Loucy (cell line): ENCODE measurements at regions not wholly inside any gene's neighbourhood (a gene's known extent, or its start where the extent isn't known, plus 50 kb on each side); places are given as distances from the start of the nearest gene placed in this dataset.

Experiments used
- EZH2phosphoT487 ChIP-seq: fragments of 200-600 bp; IDR thresholded peaks from 2 replicates; pipeline ENCODE4 v1.6.1; 2018; ENCODE audit warnings: antibody characterized with exemption, mild to moderate bottlenecking, moderate library complexity, borderline replicate concordance
- TF ChIP-seq, protein P1 (sequence below): fragments of 200-600 bp; sonication (generic); conservative IDR thresholded peaks from 2 replicates; pipeline ENCODE4 v1.5.1; 2014; ENCODE audit warnings: mild to moderate bottlenecking, antibody characterized with exemption, low read length

DNA sequence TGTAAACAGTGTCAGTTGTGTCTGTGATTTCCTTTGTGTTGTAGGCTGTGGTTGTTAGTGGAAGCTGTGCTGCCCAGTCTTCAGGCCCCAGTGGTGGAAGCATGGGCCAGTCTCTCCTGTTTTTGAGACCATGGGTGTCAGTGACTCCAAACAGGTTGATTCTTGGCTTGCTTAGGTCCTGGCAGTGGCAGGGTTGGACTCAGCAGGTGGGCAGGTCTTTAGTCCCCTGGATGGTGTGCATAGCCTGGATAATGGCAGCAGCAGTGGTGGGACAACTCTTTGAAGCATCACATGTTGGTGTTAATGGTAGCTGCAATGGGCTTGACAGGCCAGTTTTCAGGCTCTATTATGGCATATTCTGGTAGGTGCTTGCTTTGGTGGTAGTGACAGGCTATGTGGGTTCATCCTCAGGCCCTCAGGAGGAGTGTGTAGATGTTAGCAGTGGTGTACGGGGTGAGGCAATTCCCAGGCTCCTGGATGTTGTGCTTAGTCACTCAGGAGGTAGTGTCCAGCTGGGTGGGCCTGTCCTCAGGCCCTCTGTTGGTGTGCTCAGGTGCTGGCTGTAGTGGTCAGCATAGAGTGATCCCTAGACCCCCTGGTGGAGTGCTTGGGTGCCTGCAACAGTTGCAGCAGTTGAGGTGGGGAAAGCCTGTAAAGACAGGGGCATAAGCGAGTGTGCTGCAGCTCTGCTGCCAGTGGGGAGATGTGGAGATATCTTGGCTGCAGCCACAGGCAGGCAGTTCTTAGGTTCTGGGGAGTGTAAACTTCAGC is 596.7 kb downstream of the PDCD6IP start:
- TF ChIP-seq, protein P1, sequence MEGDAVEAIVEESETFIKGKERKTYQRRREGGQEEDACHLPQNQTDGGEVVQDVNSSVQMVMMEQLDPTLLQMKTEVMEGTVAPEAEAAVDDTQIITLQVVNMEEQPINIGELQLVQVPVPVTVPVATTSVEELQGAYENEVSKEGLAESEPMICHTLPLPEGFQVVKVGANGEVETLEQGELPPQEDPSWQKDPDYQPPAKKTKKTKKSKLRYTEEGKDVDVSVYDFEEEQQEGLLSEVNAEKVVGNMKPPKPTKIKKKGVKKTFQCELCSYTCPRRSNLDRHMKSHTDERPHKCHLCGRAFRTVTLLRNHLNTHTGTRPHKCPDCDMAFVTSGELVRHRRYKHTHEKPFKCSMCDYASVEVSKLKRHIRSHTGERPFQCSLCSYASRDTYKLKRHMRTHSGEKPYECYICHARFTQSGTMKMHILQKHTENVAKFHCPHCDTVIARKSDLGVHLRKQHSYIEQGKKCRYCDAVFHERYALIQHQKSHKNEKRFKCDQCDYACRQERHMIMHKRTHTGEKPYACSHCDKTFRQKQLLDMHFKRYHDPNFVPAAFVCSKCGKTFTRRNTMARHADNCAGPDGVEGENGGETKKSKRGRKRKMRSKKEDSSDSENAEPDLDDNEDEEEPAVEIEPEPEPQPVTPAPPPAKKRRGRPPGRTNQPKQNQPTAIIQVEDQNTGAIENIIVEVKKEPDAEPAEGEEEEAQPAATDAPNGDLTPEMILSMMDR = peak; percentile 46; the same call in 1 of the 2 replicates
- TF ChIP-seq EZH2phosphoT487 = no peak
